Mesothelial cell of epicardium (in vitro differentiated cells): ENCODE measurements at regions not wholly inside any gene's neighbourhood (a gene's known extent, or its start where the extent isn't known, plus 50 kb on each side); places are given as distances from the start of the nearest gene placed in this dataset.

Source experiments
- DNase-seq, 2 experiments: peaks; one replicate each; pipeline ENCODE4 v3.0.0; 2021; ENCODE audit warnings: low spot score in 2 of 2; ENCODE audit not compliant: unreplicated experiment in 2 of 2
- H3K27ac Mint-ChIP-seq: 2 replicates; pipeline ENCODE4 v1.8.0; 2021; ENCODE audit warnings: mixed read lengths
- H3K27me3 Mint-ChIP-seq: 2 replicates; pipeline ENCODE4 v1.8.0; 2021; ENCODE audit warnings: low read depth, mixed read lengths
- H3K36me3 Mint-ChIP-seq: 2 replicates; pipeline ENCODE4 v1.8.0; 2021; ENCODE audit warnings: mixed read lengths
- H3K4me1 Mint-ChIP-seq: 2 replicates; pipeline ENCODE4 v1.8.0; 2021; ENCODE audit warnings: mixed read lengths
- H3K4me3 Mint-ChIP-seq: 2 replicates; pipeline ENCODE4 v1.8.0; 2021; ENCODE audit warnings: mild to moderate bottlenecking, moderate library complexity, mixed read lengths
- H3K9me3 Mint-ChIP-seq: 2 replicates; pipeline ENCODE4 v1.8.0; 2021; ENCODE audit warnings: mixed read lengths
- CTCF ChIP-seq: fragments of 200-600 bp; sonication (generic); IDR thresholded peaks from one replicate; pipeline ENCODE4 v1.5.0; 2021; ENCODE audit warnings: antibody characterized with exemption; ENCODE audit not compliant: unreplicated experiment

DNA sequence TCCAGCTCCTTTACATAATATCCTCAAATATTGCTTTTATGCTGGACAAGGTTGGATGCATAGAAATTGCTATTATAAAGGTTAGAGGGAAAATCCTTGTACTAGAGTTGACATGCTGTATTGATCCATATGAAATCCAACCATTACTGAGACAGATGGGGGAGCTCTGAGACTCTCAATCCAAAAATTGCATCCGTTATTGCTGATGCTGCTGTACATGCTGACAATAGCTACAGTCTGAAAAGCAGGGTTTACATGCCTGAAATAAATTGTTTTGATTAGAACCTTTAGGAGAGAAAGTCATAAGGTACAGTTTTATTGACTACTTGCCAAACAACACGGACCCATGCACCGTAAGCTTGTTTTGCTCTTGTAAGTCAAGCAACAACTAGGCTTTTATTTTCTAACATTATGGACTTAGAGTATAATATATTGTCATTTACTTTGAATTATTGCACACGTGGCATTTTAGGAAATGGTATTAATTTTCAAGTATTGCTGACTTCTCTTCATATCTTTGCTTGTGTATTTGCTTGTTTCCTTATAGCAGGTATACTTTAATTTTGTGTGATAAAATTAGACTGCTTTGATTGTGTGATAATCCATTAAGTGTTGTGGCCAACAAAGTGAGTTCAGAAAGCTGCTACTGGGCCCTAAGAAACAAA lies 1365.2 kb downstream of the STIM2 start:
- no peak for DNase-seq
- H3K9me3 Mint-ChIP-seq = no peaks in the 10 kb centered on the region
- no peak for TF ChIP-seq CTCF
- H3K4me1 Mint-ChIP-seq = peaks cover 25% of the 10 kb centered on the region
- H3K36me3 Mint-ChIP-seq = no peaks in the 10 kb centered on the region
- H3K4me3 Mint-ChIP-seq = no peak overlapping the region
- H3K27me3 Mint-ChIP-seq = no peaks in the 10 kb centered on the region
- H3K27ac Mint-ChIP-seq = no peak overlapping the region

DNA sequence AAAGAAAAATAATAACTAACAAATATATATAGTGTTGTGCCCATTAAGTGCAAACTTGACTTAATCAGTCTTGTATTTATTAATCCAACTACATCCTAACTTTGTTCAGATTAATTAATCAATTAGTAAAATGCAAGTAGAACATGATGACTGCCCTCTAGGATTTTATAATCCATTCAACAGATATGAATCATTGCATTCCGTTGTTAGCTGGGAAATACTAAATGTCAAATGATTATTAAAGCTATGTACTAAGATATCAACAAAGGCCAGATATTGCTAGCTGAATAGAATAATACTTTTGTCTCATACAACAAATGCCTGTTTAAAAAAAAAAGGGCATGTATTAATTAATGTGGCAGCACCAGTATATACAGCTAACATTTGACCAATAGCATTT lies 1366.3 kb downstream of the STIM2 start:
- H3K27ac Mint-ChIP-seq = no peak overlapping the region
- no peak overlapping the region for H3K4me3 Mint-ChIP-seq
- no peak for TF ChIP-seq CTCF
- peaks cover 15% of the 10 kb centered on the region for H3K4me1 Mint-ChIP-seq
- no peaks in the 10 kb centered on the region for H3K36me3 Mint-ChIP-seq
- no peaks in the 10 kb centered on the region for H3K27me3 Mint-ChIP-seq
- no peaks in the 10 kb centered on the region for H3K9me3 Mint-ChIP-seq
- DNase-seq = no peak

- Mint-ChIP-seq H3K36me3 (no peaks in the 10 kb centered on the region), H3K9me3 (no peaks in the 10 kb centered on the region), H3K4me1 (peaks cover 12% of the 10 kb centered on the region), H3K27me3 (no peaks in the 10 kb centered on the region), H3K4me3 (no peak overlapping the region), H3K27ac (no peak overlapping the region)
- no peak for TF ChIP-seq CTCF
- DNase-seq = no peak
Measured at GRCh38 chr4:28227764-28228163, 1367.1 kb downstream of the STIM2 start.

DNA sequence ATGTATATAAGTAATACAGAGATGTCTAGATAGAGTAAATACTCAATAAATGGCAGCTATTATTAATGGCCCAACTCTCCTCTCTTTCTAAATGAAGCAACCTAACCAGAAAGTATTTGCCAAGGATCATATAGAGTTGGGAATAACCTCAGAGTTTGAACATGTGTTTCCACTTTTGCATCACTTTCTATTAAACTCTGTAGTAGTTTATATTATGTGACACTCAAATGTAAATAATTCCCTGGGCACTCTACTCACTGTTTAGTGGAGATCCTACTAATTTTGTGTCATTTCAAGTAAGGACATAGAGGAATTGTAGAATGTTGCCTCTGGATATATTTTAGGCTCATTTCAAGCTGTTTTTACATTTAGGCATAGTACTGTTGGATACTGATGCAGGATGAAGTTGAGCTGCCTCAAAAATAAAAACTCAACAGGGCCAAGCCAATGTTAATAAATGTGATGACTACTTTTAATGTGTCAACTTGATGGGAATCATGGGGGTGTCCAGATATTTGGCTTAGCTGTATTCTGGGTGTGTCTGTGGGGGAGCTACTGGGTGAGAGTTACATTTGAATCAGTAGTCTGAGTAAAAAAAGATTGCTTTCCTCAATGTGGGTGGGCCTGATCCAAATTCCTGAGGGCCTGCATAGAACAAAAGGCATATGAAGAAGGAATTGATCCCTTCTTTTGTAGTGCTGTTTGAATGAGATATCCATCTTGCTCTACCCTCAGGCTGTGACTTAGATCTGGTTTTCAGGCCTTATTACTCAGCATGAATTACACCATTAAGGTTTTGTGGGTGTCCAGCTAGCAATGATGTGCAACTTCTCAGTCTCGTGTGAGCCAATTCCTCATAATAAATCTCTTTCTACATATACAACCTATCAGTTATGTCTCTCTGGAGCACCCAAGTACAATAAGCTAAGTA lies 1368.2 kb downstream of the STIM2 start:
- H3K4me1 Mint-ChIP-seq = peaks cover 17% of the 10 kb centered on the region
- no peaks in the 10 kb centered on the region for H3K27me3 Mint-ChIP-seq
- H3K4me3 Mint-ChIP-seq = no peak overlapping the region
- H3K27ac Mint-ChIP-seq = no peak overlapping the region
- H3K36me3 Mint-ChIP-seq = no peaks in the 10 kb centered on the region
- no peaks in the 10 kb centered on the region for H3K9me3 Mint-ChIP-seq
- DNase-seq = no peak
- no peak for TF ChIP-seq CTCF

DNA sequence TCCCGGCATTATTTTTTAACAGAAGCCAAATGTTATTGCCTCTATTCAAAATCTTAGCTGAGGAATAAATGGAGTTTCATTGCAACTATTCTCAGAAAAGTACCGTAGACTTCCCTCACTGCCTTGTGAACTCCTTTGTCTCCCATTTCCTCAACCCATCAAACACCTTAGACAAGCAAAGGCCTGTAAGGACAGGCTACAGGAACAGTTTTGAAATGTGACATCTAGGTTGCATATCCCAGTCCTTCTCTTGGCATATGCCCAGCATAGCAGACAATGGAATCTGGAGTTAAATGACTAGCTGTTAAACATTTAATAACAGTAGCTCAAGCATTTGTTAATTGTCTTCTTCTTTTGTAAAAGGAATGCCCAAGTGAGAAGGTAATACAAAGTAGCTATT lies 1371.7 kb downstream of the STIM2 start:
- no peak for TF ChIP-seq CTCF
- no peaks in the 10 kb centered on the region for H3K27me3 Mint-ChIP-seq
- H3K27ac Mint-ChIP-seq = no peak overlapping the region
- no peaks in the 10 kb centered on the region for H3K9me3 Mint-ChIP-seq
- DNase-seq = no peak
- no peaks in the 10 kb centered on the region for H3K36me3 Mint-ChIP-seq
- peaks cover 16% of the 10 kb centered on the region for H3K4me1 Mint-ChIP-seq
- no peak overlapping the region for H3K4me3 Mint-ChIP-seq
